GM18499 (cell line): ENCODE measurements at regions not wholly inside any gene's neighbourhood (a gene's known extent, or its start where the extent isn't known, plus 50 kb on each side); places are given as distances from the start of the nearest gene placed in this dataset.

ENCODE experiments used
- ATAC-seq: cut with Tn5 transposase; IDR thresholded peaks from one replicate; pipeline ENCODE4 v1.9.1; 2021; ENCODE audit warnings: moderate number of reproducible peaks; ENCODE audit not compliant: insufficient read depth, unreplicated experiment

DNA sequence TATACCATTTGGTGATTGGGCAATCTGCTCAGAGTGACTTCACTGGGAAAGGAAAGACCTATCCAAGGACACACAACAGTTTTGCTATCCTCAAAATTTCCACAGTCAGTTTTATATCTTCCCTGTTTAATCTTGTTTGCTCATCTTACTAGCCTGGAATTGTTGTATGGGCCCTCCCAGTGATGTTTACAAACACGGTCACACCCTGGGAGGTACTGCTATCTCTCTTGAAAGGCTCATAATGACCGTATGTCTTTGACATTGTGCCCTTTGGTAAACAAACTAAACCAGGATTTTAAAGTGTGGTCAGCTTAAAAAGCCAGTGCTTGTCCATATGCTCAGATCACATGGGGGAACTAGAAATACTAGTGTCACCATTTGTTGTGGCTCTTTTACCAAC lies 277.0 kb downstream of the CDH2 start:
- no peak for ATAC-seq

- ATAC-seq: no peak
Observed at GRCh38 chr18:27894746-27895145, 282.2 kb downstream of the CDH2 start.

- no peak for ATAC-seq
Observed at GRCh38 chr18:27887711-27888495, 289.0 kb downstream of the CDH2 start.

- no peak for ATAC-seq
Observed at GRCh38 chr18:27887287-27887686, 289.6 kb downstream of the CDH2 start.

GRCh38 chr18:27879540-27879939 lies 297.4 kb downstream of the CDH2 start:
- ATAC-seq: no peak

- no peak for ATAC-seq
Observed at GRCh38 chr18:27871726-27872125, 305.2 kb downstream of the CDH2 start.

DNA sequence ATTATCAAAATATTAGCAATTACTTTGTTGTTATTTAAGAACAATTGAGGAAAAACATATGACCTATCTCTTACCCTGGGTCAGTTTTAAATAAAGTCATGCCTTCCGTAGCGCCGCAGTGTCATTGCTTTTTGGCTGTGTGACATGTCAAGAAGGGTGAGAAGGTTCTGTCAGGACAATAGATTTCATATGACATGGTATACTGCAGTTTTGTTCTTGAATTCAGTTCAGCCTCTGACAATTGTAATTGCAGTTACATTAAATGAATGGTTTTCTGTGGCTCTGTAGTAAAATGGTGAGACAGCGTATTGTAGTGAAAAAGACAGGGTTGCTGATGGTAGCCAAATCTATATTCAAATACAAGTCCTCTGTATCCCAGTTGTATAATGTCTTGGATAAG lies 307.2 kb downstream of the CDH2 start:
- ATAC-seq: no peak

DNA sequence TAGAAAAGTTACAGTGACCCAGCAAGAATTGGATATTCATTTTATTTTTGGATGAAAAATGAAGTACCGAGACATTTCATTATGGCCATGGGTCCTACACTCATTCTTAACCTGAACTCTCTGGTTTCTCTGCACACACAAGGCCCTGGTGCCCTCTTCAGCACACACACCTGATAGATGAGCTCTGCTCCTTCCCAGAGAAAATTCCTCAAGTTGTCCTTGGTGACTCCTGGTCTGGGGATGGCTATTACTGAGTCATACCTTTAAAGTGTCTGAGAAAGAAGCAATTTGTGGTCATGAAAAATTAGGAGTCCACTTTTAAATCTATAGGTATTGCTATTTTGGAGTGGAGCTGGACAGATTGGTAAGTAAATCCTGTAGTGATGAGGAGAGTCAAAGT lies 311.5 kb downstream of the CDH2 start:
- no peak for ATAC-seq

DNA sequence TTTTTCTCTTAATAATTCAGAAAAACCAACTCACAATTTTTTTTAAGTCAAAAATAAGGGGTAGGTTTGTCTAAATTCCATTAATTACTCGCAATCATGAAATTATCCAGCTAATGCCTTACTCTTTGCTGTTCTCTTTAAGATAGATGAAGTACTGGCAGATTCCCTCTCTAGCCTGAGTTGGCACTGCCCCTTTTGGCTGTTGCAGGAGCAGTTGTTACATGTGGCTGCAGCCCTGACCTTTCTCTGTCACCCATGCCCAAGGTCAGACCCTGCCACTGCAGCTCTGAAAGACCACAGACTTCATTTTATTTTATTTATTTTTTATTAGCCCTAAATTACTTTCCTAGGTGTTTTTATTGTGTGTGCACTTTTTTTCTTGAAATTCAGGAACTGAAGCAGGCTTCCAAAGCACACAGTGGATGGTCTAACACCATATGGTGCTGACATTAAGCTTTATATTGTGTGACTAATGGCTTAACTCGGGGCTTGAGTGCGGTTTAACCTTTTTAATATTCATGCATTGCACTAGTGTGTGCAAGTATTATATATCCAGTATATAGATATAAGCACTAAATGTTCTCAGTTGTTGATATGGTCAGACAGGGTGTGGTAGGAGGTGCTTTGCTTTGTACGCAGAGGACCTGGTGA lies 313.0 kb downstream of the CDH2 start:
- no peak for ATAC-seq

- no peak for ATAC-seq
Observed at GRCh38 chr18:27862041-27862682, 314.8 kb downstream of the CDH2 start.

GRCh38 chr18:27861539-27861938 lies 315.4 kb downstream of the CDH2 start:
- ATAC-seq: no peak

GRCh38 chr18:27860701-27861107 lies 316.2 kb downstream of the CDH2 start:
- ATAC-seq: no peak

DNA sequence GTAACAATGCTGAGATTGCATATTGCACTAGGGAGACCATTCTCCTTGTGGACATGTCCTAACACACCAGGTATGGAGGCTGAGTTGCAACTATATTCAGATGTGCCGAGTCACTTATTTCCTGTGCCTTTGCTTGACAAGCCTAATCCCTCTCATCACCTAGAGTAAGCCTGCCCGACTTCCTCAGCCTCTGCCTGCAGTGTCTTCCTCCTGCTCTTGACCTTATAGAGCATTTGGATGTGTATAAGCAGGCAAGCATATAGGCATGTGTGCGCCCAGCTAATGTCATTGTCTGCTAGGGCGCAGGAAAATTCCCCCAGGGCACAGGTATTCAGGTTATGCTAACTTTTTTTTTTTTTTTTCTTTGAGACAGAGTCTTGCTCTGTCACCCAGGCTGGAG lies 316.9 kb downstream of the CDH2 start:
- no peak for ATAC-seq

DNA sequence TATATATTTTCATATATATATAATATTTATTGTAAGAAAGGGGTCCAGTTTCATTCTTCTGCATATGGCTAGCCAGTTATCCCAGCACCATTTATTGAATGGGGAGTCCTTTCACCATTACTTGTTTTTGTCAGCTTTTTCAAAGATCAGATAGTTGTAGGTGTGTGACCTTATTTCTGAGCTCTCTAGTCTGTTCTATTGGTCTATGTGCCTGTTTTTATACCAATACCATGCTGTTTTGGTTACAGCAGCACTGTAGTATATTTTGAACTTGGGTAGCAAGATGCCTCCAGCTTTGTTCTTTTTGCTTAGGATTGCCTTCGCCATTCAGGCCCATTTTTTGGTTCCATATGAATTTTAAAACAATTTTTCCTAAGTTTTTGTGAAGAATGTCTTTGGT lies 320.1 kb downstream of the CDH2 start:
- no peak for ATAC-seq

DNA sequence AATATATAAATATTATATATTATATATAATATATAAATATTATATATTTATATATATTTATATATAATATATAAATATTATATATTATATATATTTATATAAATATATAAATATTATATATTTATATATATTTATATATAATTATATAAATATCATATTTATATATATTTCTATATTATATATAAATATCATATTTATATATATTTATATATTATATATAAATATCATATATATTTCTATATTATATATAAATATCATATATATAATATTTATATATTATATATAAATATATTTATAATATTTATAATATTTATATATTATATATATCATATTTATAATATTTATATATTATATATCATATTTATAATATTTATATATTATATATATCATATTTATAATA lies 321.4 kb downstream of the CDH2 start:
- ATAC-seq: no peak

- no peak for ATAC-seq
Observed at GRCh38 chr18:27854631-27855030, 322.3 kb downstream of the CDH2 start.

DNA sequence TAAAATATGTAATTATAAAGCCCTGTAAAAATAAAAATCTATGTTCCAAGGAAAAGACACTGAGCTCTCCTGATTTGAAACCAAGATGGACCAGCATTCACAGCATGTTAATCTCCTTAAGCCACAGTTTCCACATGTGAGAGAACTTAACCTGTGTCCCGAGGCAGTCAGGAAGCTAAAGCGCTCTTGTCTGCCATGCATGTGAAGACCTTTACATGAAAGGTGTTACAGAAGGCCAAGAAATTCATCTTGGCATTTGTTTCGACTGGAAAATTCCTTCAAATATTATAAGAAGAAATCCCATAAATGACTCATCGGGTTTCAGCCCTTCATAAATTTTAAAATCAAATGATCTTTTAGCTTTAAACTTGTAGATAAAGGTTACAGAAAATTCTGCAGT lies 328.6 kb downstream of the CDH2 start:
- no peak for ATAC-seq

- ATAC-seq: no peak
Observed at GRCh38 chr18:27847412-27847811, 329.5 kb downstream of the CDH2 start.

DNA sequence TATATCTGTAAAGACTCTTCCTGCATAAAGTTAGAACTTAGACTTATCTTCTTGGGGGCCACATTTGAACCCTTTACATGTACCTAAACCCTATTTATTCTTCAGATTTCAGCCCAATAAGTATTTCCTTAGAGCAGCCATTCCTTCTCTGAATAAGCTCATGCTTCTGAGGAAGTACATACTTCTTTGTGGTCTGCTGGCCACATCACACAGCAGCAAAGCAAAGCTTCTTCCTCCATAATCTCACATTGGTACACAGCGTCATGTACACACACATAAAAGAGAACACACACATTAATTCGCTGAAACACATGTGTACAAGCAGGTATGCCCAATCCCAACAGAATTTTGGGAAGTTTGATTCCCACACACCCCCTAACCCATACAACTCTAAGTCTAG lies 331.0 kb downstream of the CDH2 start:
- ATAC-seq: no peak

GRCh38 chr18:27843783-27844777 lies 332.9 kb downstream of the CDH2 start:
- ATAC-seq: no peak
